ENCODE measurements at regions not wholly inside any gene's neighbourhood (a gene's known extent, or its start where the extent isn't known, plus 50 kb on each side); places are given as distances from the start of the nearest gene placed in this dataset.

- no peak for TF ChIP-seq CTCF (IDR thresholded peaks at IDR 0.05)
Measured at GRCh38 chr10:84957427-84957826, 629.0 kb downstream of the CCSER2 start.

GRCh38 chr10:84965468-84965867 lies 637.1 kb downstream of the CCSER2 start:
- TF ChIP-seq CTCF (IDR thresholded peaks at IDR 0.05) = no peak

GRCh38 chr10:84966708-84967441 lies 638.5 kb downstream of the CCSER2 start:
- TF ChIP-seq CTCF (IDR thresholded peaks at IDR 0.05) = no peak

GRCh38 chr10:84987039-84987438 lies 658.6 kb downstream of the CCSER2 start:
- TF ChIP-seq CTCF (IDR thresholded peaks at IDR 0.05) = no peak

GRCh38 chr10:84988011-84988410 lies 659.6 kb downstream of the CCSER2 start:
- TF ChIP-seq CTCF (IDR thresholded peaks at IDR 0.05) = no peak

- no peak for TF ChIP-seq CTCF (IDR thresholded peaks at IDR 0.05)
Measured at GRCh38 chr10:84990713-84991112, 662.3 kb downstream of the CCSER2 start.

- TF ChIP-seq CTCF (IDR thresholded peaks at IDR 0.05) = no peak
Measured at GRCh38 chr10:84991301-84991700, 662.9 kb downstream of the CCSER2 start.

Data from LNCAP (cell line).